ENCODE measurements at regions not wholly inside any gene's neighbourhood (a gene's known extent, or its start where the extent isn't known, plus 50 kb on each side); places are given as distances from the start of the nearest gene placed in this dataset.

DNA sequence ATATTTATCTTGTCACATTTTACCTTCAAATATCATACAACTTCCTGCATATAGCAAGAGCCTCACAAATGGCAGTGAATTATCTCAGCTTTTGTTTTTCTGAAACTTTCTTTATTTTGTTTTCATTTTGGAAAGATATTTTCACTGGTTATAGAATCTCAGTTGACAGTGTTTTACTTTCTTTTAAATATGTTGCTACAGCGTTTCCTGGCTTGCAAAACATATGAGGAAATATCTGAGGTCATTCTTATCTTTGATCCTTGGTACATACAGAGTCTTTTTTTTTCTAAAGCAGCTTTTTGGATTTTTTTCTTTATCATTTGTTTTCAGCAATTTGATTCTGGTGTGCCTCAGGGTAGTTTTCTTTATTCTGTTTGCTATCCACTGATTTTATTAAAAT, 77.6 kb upstream of the CEP78 start:
- H3K36me3 ChIP-seq (replicated peaks in 1 of 2): no peaks in the 10 kb centered on the region
- H3K27ac ChIP-seq: no peak overlapping the region
- no peak for DNase-seq
- no peak for TF ChIP-seq POLR2A (IDR thresholded peaks at IDR 0.05)
- TF ChIP-seq, protein P1, sequence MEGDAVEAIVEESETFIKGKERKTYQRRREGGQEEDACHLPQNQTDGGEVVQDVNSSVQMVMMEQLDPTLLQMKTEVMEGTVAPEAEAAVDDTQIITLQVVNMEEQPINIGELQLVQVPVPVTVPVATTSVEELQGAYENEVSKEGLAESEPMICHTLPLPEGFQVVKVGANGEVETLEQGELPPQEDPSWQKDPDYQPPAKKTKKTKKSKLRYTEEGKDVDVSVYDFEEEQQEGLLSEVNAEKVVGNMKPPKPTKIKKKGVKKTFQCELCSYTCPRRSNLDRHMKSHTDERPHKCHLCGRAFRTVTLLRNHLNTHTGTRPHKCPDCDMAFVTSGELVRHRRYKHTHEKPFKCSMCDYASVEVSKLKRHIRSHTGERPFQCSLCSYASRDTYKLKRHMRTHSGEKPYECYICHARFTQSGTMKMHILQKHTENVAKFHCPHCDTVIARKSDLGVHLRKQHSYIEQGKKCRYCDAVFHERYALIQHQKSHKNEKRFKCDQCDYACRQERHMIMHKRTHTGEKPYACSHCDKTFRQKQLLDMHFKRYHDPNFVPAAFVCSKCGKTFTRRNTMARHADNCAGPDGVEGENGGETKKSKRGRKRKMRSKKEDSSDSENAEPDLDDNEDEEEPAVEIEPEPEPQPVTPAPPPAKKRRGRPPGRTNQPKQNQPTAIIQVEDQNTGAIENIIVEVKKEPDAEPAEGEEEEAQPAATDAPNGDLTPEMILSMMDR (IDR thresholded peaks at IDR 0.05): no peak
- no peaks in the 10 kb centered on the region for H3K27me3 ChIP-seq
- no peak overlapping the region for H3K4me3 ChIP-seq
- no peaks in the 10 kb centered on the region for H3K9me3 ChIP-seq (replicated peaks in 1 of 3)
- no peaks in the 10 kb centered on the region for H3K4me1 ChIP-seq (replicated peaks in 1 of 2)
- WGBS, 4 donors: 18 to 31% (median 25%) methylated on average over 1 of the region's 1 CpG
- intact Hi-C loops (cut with DNase I): no loop called here

DNA sequence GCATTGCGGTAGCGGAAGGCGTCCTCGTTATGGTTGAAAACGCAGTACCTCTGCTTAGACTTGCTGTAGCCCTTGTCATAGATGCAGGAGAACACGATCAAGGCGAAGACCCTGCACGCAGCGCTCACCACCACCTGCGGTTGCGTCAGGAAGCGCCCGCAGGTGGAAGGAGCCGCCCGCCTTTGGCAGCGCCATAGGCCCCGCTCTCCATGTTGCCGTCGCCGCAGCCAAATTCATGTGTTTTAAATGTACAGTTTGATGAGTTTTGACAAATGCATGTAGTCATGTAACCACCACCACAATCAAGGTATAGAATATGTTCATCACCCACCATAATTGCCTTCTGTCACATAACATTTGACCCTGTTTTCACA, 84.9 kb upstream of the CEP78 start:
- WGBS, 4 donors: 95 to 98% (median 97%) methylated on average over 20 of the region's 20 CpGs
- no peak for TF ChIP-seq POLR2A (IDR thresholded peaks at IDR 0.05)
- TF ChIP-seq, protein P1 (IDR thresholded peaks at IDR 0.05): no peak
- H3K36me3 ChIP-seq (replicated peaks in 1 of 2): no peaks in the 10 kb centered on the region
- H3K27ac ChIP-seq: no peak overlapping the region
- H3K4me1 ChIP-seq (replicated peaks in 1 of 2): no peaks in the 10 kb centered on the region
- H3K27me3 ChIP-seq: no peaks in the 10 kb centered on the region
- intact Hi-C loops (cut with DNase I): no loop called here
- no peak for DNase-seq
- no peak overlapping the region for H3K4me3 ChIP-seq
- no peaks in the 10 kb centered on the region for H3K9me3 ChIP-seq (replicated peaks in 1 of 3)

DNA sequence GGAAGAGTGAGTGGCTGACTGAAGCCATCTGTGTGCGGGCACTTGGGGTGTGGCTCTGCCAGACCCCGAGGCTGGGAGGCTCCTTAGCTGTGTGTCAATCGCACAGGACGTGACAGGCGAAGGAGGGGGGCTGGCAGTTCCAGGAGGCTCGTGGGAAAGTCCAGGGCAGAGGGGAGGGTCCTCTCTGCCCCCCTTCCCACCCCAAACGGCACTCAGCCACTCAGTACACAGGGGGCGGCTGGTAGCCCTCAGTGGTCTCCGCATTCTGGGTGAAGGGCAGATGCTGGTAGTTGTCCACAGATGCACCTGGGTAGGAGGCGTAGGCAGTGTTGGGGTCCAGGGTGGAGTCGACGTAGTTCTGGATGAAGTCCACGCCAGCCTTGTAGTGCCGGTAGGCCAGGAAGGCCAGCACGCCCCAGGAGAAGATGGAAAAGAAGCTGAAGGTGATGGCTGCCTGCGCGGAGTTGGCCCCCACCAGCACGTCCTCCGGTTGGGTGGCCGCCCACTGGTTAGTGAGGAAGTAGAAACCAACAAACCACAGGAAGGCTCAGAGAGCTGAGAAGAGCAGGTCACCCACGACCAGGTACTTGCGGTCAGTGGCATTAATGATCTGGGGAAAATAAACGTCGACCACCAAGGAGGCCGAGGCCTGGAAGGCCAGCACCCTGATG, 85.4 kb upstream of the CEP78 start:
- intact Hi-C loops (cut with DNase I): no loop called here
- Histone ChIP-seq H3K27me3 (no peaks in the 10 kb centered on the region), H3K4me1 (replicated peaks in 1 of 2) (no peaks in the 10 kb centered on the region), H3K4me3 (no peak overlapping the region), H3K36me3 (replicated peaks in 1 of 2) (no peaks in the 10 kb centered on the region), H3K9me3 (replicated peaks in 1 of 3) (no peaks in the 10 kb centered on the region), H3K27ac (no peak overlapping the region)
- 85 to 93% (median 90%) methylated on average over 23 to 25 of the region's 25 CpGs for WGBS, 4 donors
- TF ChIP-seq, protein P1 (IDR thresholded peaks at IDR 0.05): no peak
- no peak for TF ChIP-seq POLR2A (IDR thresholded peaks at IDR 0.05)
- no peak for DNase-seq

DNA sequence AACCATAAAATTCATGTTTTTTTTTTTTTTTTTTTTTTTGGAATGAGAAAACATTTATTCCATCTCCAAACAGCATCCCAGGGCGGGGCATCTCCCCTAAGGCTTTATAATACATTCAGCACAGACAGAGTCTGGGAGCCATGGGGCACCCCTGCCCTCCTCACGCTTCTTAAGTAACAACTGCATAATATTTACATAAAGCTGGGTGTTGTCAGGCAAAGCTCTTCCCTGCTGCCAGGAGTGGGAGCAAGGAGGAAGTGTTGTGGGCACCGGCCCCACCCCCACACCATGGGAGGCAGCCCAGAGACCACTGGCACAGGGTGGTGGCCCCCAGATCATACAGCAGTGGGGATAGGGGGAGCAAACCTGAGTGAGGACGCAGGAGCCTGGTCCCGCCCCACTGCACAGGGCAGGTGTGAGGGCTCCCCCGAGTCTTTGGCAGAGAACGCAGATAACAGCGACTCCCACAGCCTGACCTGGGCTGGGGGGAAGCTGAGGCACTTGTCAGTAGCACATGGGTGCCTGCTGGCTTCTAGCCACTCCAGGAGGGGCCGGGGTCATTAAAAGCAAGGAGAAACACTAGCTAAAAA, 86.1 kb upstream of the CEP78 start:
- intact Hi-C loops (cut with DNase I): no loop called here
- Histone ChIP-seq H3K27ac (no peak overlapping the region), H3K4me1 (replicated peaks in 1 of 2) (no peaks in the 10 kb centered on the region), H3K36me3 (replicated peaks in 1 of 2) (no peaks in the 10 kb centered on the region), H3K9me3 (replicated peaks in 1 of 3) (no peaks in the 10 kb centered on the region), H3K27me3 (no peaks in the 10 kb centered on the region), H3K4me3 (no peak overlapping the region)
- no peak for TF ChIP-seq POLR2A (IDR thresholded peaks at IDR 0.05)
- TF ChIP-seq, protein P1 (IDR thresholded peaks at IDR 0.05): no peak
- no peak for DNase-seq
- WGBS, 4 donors: 71 to 80% (median 73%) methylated on average over 7 to 9 of the region's 9 CpGs

Data from adrenal gland (tissue), 9 donors.